ENCODE measurements at regions not wholly inside any gene's neighbourhood (a gene's known extent, or its start where the extent isn't known, plus 50 kb on each side); places are given as distances from the start of the nearest gene placed in this dataset.

DNA sequence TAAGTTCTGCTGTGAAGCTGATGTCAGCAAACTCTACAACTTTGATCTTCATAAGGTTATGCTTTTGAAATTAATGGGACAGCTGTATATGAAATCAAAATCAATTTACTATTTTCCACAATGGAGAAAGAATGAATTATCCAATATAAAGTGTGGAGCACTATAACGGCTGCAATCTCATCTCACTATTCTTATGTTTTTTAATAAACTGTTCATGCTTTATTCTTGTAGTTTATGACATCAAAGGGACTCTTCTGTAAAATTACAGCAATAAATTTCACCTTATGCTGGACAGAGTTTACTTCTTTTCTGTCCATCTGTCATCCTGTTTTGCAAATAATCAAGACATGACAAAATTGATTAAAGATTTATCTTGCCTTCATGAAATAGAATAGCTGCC, 192.5 kb downstream of the TECRL start:
- Histone ChIP-seq H4K91ac (ENCODE audit: insufficient read depth, low read depth, low read length) (no peak overlapping the region), H3K36me3 (ENCODE audit: control insufficient read depth, insufficient read depth, low read length) (no peaks in the 10 kb centered on the region), H4K5ac (ENCODE audit: low read depth, low read length) (no peak overlapping the region), H2BK5ac (ENCODE audit: low read depth, low read length, poor library complexity, severe bottlenecking) (no peak overlapping the region), H2BK120ac (ENCODE audit: low read depth, low read length) (no peak overlapping the region), H3K27ac (ENCODE audit: insufficient read depth, low read length) (no peak overlapping the region), H3K23ac (ENCODE audit: low read depth, low read length) (no peak overlapping the region), H2AK9ac (replicated peaks; ENCODE audit: low read depth, low read length, poor library complexity) (no peak overlapping the region), H3K27me3 (ENCODE audit: control insufficient read depth, insufficient read depth, low read length) (no peaks in the 10 kb centered on the region), H3K18ac (ENCODE audit: low read depth, low read length) (no peak overlapping the region), H2AFZ (replicated peaks; ENCODE audit: low read length, poor library complexity) (no peak overlapping the region), H3K4me3 (ENCODE audit: insufficient read depth, low read depth, low read length) (no peak overlapping the region), H3K9me3 (ENCODE audit: control insufficient read depth, insufficient read depth, low read length) (peaks cover 4% of the 10 kb centered on the region; the same call in 1 of the 2 replicates), H3K4ac (ENCODE audit: low read depth, low read length) (no peak overlapping the region), H4K8ac (ENCODE audit: low read depth in 2 of 2, low read length in 2 of 2) (no peak overlapping the region), H2BK15ac (ENCODE audit: low read depth, low read length) (no peak overlapping the region), H3K14ac (replicated peaks; ENCODE audit: low read depth, low read length) (no peak overlapping the region), H3K4me2 (ENCODE audit: low read depth, low read length) (no peak overlapping the region), H2BK20ac (ENCODE audit: low read depth, low read length) (no peak overlapping the region), H4K20me1 (ENCODE audit: insufficient read depth, low read length) (no peaks in the 10 kb centered on the region), H3K9me1 (ENCODE audit: insufficient read depth, low read length) (no peaks in the 10 kb centered on the region), H3K56ac (ENCODE audit: extremely low read depth, insufficient read depth, low read length) (no peak overlapping the region), H3K9ac (ENCODE audit: low read depth, low read length) (no peak overlapping the region), H3K4me1 (ENCODE audit: control insufficient read depth, insufficient read depth, low read length) (no peaks in the 10 kb centered on the region), H2AK5ac (ENCODE audit: low read depth, low read length) (no peak overlapping the region), H3K79me1 (ENCODE audit: low read depth in 1 of 2, low read length in 2 of 2) (no peaks in the 10 kb centered on the region)
- in situ Hi-C loops (cut with MboI; ENCODE audit: low sequenced_read_pairs) = no loop called here
- dilution Hi-C loops (cut with HindIII; ENCODE audit: low sequenced_read_pairs, unreplicated experiment) = no loop called here
- ATAC-seq (ENCODE audit: low read depth) (no peak), DNase-seq (no peak)
- intact Hi-C loops (cut with micrococcal nuclease) = no loop called here
- TF ChIP-seq MAFK (IDR thresholded peaks at IDR 0.05; ENCODE audit: low read depth, low read length) = no peak
- TF ChIP-seq CHD1 (IDR thresholded peaks at IDR 0.05; ENCODE audit: low read depth, low read length) = no peak
- ChIA-PET CTCF (no interaction called here), POLR2A (ENCODE audit: unreplicated experiment) (no interaction called here)
- no CpG with 5 or more reads among the region's 1 CpG for WGBS, 2 experiments (ENCODE audit: extremely low coverage in 2 of 2, insufficient read length in 1 of 2)
- no TSS peak for BruUV-seq (replicated peaks)

All from IMR-90 (cell line).